HG02759 (cell line): ENCODE measurements at regions not wholly inside any gene's neighbourhood (a gene's known extent, or its start where the extent isn't known, plus 50 kb on each side); places are given as distances from the start of the nearest gene placed in this dataset.
"Not testable (repeated sequence)": the region's sequence is repeated elsewhere in the genome, so short reads cannot be mapped to it uniquely, and the experiment has no call there.

Experiments
- ATAC-seq: cut with Tn5 transposase; IDR thresholded peaks from one replicate; pipeline ENCODE4 v1.9.1; 2021; ENCODE audit warnings: mild to moderate bottlenecking, moderate library complexity; ENCODE audit not compliant: unreplicated experiment

DNA sequence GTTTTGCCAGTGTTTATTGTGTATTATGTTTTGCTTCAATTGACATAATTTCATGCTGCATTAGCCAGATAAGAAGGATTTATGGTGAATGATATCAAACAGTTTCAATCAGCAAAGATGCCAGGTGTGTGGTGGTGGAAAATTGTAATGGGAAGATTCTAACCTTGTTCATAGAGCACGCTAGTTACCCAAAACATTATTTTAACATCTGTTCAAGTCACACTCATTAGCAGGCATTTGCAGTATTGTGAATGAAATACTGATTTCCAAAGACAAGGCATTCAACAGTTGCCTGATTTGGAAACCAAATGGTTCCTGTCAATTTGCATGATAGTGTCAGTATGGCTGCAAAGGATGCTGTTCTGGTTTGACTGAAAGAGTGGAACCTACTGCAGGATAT is 129.7 kb downstream of the EPC1 start:
- ATAC-seq, result no peak

DNA sequence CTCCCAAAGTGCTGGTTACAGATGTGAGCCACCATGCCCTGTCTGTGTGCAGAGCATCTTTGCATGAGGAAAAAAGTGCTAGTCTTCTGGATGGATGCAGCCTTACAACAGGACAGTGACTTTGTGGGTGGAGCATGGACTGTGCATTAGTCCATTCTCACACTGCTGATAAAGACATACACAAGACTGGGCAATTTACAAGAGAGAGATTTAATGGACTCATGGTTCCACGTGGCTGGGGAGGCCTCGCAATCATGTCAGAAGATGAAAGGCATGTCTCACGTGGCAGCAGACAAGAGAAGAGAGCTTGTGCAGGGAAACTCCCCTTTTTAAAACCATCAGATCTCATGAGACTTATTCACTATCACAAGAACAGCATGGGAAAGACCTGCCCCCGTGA is 133.1 kb downstream of the EPC1 start:
- ATAC-seq, result not testable (repeated sequence)

DNA sequence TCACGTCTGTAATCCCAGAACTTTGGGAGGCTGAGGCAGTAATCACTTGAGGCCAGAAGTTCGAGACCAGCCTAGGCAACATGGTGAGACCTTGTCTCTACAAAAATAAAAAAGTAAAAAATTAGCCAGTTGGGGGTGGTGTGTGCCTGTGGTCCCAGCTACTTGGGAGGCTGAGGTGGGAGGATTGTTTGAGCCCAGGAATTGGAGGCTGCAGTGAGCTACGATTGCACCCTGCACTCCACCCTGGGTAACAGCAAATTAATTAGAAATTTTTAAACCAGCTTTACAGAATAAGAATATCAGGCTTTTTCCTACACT is 136.0 kb downstream of the EPC1 start:
- ATAC-seq, result no peak

GRCh38 chr10:32210306-32211045 is 136.5 kb downstream of the EPC1 start:
- ATAC-seq, result no peak

- ATAC-seq, result not testable (repeated sequence)
Measured at GRCh38 chr10:32208005-32208404, 139.0 kb downstream of the EPC1 start.

DNA sequence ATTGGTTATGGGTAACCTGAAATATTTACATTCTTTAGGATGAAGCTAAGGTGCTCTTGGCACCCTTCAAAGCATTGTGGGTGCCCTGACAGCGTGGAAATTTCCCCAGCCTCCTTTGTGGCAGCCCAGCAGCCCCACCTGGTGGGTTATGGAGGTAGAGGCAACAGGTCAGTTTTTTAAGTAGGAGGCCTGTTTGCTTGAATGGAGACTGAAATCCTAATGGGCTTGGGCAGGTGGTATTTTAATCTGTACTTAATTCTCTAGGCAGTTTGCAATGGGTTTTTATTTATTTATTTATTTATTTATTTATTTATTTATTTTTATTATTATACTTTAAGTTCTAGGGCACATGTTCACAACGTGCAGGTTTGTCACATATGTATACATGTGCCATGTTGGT is 139.4 kb downstream of the EPC1 start:
- no peak for ATAC-seq

DNA sequence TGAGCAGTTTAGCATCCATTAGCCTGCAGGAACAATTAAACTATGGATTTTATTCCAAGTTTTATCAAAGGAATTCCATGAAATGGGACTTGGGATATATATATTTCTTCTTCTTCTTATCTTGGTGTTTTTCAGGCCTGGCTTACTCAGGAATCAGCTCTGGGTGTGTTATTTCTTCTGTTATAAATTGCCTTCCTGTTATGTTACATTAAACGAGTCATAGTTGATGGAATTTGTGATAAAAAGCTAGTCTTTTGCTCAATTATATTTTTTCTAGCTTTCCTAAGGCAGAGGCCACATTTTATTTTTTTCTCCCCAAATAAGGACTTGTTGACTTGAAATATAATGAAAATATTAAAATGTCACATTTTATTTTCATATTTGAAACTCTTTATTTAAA is 141.3 kb downstream of the EPC1 start:
- ATAC-seq, result no peak

GRCh38 chr10:32204606-32205005 is 142.4 kb downstream of the EPC1 start:
- no peak for ATAC-seq

- ATAC-seq, result no peak
Measured at GRCh38 chr10:32199714-32200394, 143.6 kb upstream of the KIF5B start.

- no peak for ATAC-seq
Measured at GRCh38 chr10:32197423-32197822, 141.2 kb upstream of the KIF5B start.

DNA sequence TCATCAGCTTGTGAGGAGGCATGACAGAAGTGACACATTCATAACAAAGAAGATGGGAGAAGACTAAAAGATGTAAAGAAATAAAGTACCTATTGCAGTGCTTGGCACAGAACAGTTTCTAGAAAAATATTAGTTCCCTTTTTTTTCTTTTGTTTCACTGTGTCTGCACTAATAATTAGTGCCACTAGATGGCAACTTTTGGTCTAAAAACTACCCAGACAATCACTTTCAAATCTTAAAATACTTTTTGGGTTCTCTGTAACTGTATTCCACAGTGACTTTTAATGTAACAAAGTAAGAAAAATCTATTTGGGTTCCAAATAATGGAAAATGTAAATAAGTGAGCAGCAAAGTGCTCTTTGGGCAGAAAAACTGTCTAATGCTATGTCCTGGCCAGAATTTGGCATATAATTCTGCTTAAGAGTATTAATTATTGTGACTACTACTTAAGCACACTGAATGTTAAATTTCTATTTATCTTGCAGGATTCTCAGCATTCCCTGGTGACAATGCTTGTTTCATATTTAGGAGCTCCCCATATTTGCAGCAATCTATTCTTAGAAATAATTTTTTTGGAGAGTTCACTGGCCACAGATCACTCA is 134.8 kb upstream of the KIF5B start:
- ATAC-seq, result no peak

DNA sequence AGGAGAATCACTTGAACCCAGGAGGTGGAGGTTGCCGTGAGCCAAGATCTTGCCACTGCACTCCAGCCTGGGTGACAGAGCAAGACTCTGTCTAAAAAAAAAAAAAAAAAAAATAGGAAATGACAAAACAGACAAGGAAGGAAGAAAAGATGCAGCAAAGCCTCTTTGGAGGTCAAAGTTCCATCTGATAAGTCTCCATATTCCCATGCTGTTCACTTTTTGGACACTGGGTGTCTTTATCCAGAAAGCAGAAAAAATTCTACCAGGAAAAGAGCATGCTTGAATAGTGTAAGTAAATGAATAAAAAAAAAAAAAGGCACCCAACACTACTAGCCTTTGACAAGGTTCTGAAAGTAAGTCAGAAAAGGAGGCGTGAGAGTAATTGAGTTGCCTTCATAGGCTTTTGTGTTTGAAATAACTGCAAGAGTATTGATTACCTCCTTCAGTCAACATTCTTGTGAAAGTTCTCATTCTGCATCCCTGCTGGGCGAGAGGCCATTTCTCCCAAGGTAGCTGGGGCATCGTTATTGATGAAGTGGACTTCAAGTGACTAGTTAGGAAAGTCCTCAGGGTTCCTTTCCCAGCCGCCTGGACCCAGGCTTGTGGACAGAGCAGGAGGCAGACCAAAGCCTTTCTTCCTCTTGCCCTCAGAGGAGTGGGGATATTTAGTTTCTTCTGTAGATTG is 133.3 kb upstream of the KIF5B start:
- no peak for ATAC-seq

GRCh38 chr10:32188601-32189000 is 132.4 kb upstream of the KIF5B start:
- not testable (repeated sequence) for ATAC-seq

GRCh38 chr10:32187686-32188085 is 131.5 kb upstream of the KIF5B start:
- no peak for ATAC-seq

DNA sequence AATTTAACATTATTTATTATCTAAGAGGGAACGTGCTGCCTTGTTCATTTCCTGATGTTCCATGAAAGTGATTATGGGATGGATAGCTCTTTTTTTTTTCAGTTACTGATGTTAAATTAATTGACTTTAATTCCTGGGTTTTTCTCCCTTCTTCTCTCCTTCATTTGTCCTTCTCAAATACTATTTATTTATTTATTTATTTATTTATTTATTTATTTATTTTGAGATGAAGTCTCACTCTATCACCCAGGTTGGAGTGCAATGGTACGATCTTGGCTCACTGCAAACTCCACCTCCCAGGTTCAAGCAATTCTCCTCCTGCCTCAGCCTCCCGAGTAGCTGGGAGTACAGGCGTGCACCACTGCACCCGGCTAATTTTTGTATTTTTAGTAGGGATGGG is 127.4 kb upstream of the KIF5B start:
- not testable (repeated sequence) for ATAC-seq

- no peak for ATAC-seq
Measured at GRCh38 chr10:32182476-32182875, 126.3 kb upstream of the KIF5B start.

GRCh38 chr10:32180390-32181280 is 124.4 kb upstream of the KIF5B start:
- no peak for ATAC-seq

- no peak for ATAC-seq
Measured at GRCh38 chr10:32179836-32180235, 123.6 kb upstream of the KIF5B start.

GRCh38 chr10:32177594-32177993 is 121.4 kb upstream of the KIF5B start:
- not testable (repeated sequence) for ATAC-seq

GRCh38 chr10:32175629-32176028 is 119.4 kb upstream of the KIF5B start:
- no peak for ATAC-seq
